ENCODE measurements at regions not wholly inside any gene's neighbourhood (a gene's known extent, or its start where the extent isn't known, plus 50 kb on each side); places are given as distances from the start of the nearest gene placed in this dataset.

DNA sequence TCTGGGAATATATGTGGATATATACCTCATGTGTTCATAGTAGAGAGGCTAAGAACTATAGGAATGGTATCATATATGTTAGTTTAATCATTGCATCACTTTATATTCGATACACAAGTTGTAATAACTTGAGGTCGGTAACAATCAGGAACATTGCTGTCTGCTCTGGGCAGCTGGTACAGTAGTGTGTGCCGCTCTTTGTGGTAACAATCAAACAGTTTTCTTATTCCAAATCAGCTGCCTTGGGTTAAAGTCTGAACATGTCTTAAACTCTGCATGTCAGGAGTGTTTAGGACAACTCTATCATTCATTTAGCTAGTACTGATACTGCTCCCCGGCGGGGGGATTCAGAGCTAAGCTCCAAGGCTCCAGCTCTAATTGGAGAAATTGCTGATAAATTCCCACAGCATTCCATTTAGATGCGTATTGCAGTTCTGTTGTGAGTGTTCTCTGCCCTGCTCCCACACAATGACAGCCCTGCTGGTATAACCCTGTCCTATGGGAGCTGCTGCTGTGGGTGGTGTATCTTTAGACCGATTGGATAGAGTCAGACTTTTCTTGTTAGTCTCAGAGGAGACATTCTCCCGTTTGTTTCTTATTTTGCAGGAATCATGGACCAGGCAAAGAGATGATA is 707.5 kb upstream of the FZD8 start:
- no peaks in the 10 kb centered on the region for H3K36me3 ChIP-seq (replicated peaks; ENCODE audit: insufficient read depth, low read length)
- H3K9ac ChIP-seq (ENCODE audit: low read length) = no peak overlapping the region
- DNase-seq = no peak
- H3F3A ChIP-seq (ENCODE audit: insufficient read depth, low read length) = no peaks in the 10 kb centered on the region
- no peaks in the 10 kb centered on the region for H3K27me3 ChIP-seq (replicated peaks; ENCODE audit: insufficient read depth, low read length)
- no peaks in the 10 kb centered on the region for H3K9me3 ChIP-seq (replicated peaks; ENCODE audit: insufficient read depth, low read length)
- no peaks in the 10 kb centered on the region for H3K79me2 ChIP-seq (ENCODE audit: low read length)
- H3K4me1 ChIP-seq (ENCODE audit: low read length) = no peaks in the 10 kb centered on the region
- H3K4me3 ChIP-seq (ENCODE audit: low read length) = no peak overlapping the region
- no peaks in the 10 kb centered on the region for H4K20me1 ChIP-seq (ENCODE audit: insufficient read depth, low read length)
- no peaks in the 10 kb centered on the region for H3K9me2 ChIP-seq (replicated peaks; ENCODE audit: insufficient read depth, low read length)
- H3K4me2 ChIP-seq (ENCODE audit: low read depth, low read length) = no peak overlapping the region
- H2AFZ ChIP-seq (ENCODE audit: low read length) = no peak overlapping the region
- TF ChIP-seq, protein P1, sequence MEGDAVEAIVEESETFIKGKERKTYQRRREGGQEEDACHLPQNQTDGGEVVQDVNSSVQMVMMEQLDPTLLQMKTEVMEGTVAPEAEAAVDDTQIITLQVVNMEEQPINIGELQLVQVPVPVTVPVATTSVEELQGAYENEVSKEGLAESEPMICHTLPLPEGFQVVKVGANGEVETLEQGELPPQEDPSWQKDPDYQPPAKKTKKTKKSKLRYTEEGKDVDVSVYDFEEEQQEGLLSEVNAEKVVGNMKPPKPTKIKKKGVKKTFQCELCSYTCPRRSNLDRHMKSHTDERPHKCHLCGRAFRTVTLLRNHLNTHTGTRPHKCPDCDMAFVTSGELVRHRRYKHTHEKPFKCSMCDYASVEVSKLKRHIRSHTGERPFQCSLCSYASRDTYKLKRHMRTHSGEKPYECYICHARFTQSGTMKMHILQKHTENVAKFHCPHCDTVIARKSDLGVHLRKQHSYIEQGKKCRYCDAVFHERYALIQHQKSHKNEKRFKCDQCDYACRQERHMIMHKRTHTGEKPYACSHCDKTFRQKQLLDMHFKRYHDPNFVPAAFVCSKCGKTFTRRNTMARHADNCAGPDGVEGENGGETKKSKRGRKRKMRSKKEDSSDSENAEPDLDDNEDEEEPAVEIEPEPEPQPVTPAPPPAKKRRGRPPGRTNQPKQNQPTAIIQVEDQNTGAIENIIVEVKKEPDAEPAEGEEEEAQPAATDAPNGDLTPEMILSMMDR (IDR thresholded peaks at IDR 0.05; ENCODE audit: low read length) = no peak
- TF ChIP-seq EZH2 (optimal IDR thresholded peaks at IDR 0.05; ENCODE audit: low read depth, low read length) = no peak
- H3K27ac ChIP-seq (ENCODE audit: low read length) = no peak overlapping the region

DNA sequence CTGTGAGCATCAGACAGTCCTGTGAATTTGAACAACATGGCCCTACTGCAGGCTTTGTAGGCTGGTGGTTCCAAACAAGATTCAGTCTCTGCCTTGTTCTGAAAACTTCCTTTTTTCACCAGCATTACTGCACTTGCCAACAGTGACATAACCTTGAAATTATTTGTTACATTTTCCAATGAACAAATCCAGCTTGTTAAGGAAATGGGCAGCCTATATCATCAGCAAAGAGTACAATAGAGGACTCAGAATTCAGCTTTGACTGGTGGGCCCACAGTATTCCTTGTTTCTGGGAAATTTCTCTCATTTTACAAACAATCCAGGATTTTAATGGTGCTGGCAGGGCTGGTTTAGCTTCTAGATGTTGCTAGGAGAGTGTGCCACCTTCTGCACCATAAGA is 703.7 kb upstream of the FZD8 start:
- Histone ChIP-seq H4K20me1 (ENCODE audit: insufficient read depth, low read length) (no peaks in the 10 kb centered on the region), H3K4me2 (ENCODE audit: low read depth, low read length) (no peak overlapping the region), H3K27ac (ENCODE audit: low read length) (no peak overlapping the region), H3K9me2 (replicated peaks; ENCODE audit: insufficient read depth, low read length) (no peaks in the 10 kb centered on the region), H2AFZ (ENCODE audit: low read length) (no peak overlapping the region), H3K36me3 (replicated peaks; ENCODE audit: insufficient read depth, low read length) (no peaks in the 10 kb centered on the region), H3K4me3 (ENCODE audit: low read length) (no peak overlapping the region), H3F3A (ENCODE audit: insufficient read depth, low read length) (no peaks in the 10 kb centered on the region), H3K4me1 (ENCODE audit: low read length) (no peaks in the 10 kb centered on the region), H3K9ac (ENCODE audit: low read length) (no peak overlapping the region), H3K9me3 (replicated peaks; ENCODE audit: insufficient read depth, low read length) (no peaks in the 10 kb centered on the region), H3K27me3 (replicated peaks; ENCODE audit: insufficient read depth, low read length) (no peaks in the 10 kb centered on the region), H3K79me2 (ENCODE audit: low read length) (no peaks in the 10 kb centered on the region)
- no peak for TF ChIP-seq EZH2 (optimal IDR thresholded peaks at IDR 0.05; ENCODE audit: low read depth, low read length)
- no peak for TF ChIP-seq EZH2phosphoT487 (IDR thresholded peaks at IDR 0.05; ENCODE audit: low read length)
- TF ChIP-seq, protein P1 (IDR thresholded peaks at IDR 0.05; ENCODE audit: low read length) = no peak
- DNase-seq = no peak

DNA sequence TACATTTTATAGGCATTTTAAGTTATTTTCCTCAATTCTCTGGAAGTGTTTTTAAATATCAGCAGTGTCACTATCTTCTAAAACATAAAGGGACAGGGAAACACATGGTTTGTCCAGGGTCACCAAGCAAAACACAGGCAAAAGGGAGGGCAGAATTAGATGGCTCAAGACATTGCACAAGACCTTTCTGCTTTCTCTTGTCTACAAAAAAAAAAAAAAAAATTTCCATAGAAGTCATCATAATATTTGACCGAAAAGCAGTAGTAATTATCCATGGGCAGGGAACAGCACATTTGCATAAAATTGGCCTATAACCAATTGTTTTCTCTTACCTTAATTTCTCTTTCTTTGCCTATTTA is 703.1 kb upstream of the FZD8 start:
- Histone ChIP-seq H3K9me3 (replicated peaks; ENCODE audit: insufficient read depth, low read length) (no peaks in the 10 kb centered on the region), H4K20me1 (ENCODE audit: insufficient read depth, low read length) (no peaks in the 10 kb centered on the region), H3K36me3 (replicated peaks; ENCODE audit: insufficient read depth, low read length) (no peaks in the 10 kb centered on the region), H3F3A (ENCODE audit: insufficient read depth, low read length) (no peaks in the 10 kb centered on the region), H2AFZ (ENCODE audit: low read length) (no peak overlapping the region), H3K79me2 (ENCODE audit: low read length) (no peaks in the 10 kb centered on the region), H3K4me2 (ENCODE audit: low read depth, low read length) (no peak overlapping the region), H3K9me2 (replicated peaks; ENCODE audit: insufficient read depth, low read length) (no peaks in the 10 kb centered on the region), H3K27ac (ENCODE audit: low read length) (no peak overlapping the region), H3K4me1 (ENCODE audit: low read length) (no peaks in the 10 kb centered on the region), H3K27me3 (replicated peaks; ENCODE audit: insufficient read depth, low read length) (no peaks in the 10 kb centered on the region), H3K4me3 (ENCODE audit: low read length) (no peak overlapping the region), H3K9ac (ENCODE audit: low read length) (no peak overlapping the region)
- DNase-seq = no peak
- no peak for TF ChIP-seq EZH2phosphoT487 (IDR thresholded peaks at IDR 0.05; ENCODE audit: low read length)
- TF ChIP-seq, protein P1 (IDR thresholded peaks at IDR 0.05; ENCODE audit: low read length) = no peak
- TF ChIP-seq EZH2 (optimal IDR thresholded peaks at IDR 0.05; ENCODE audit: low read depth, low read length) = no peak

Measured in MM.1S (cell line).